HG02981 (cell line): ENCODE measurements at regions not wholly inside any gene's neighbourhood (a gene's known extent, or its start where the extent isn't known, plus 50 kb on each side); places are given as distances from the start of the nearest gene placed in this dataset.

Experiments used
- ATAC-seq: cut with Tn5 transposase; IDR thresholded peaks from one replicate; pipeline ENCODE4 v1.9.1; 2021; ENCODE audit warnings: mild to moderate bottlenecking, moderate library complexity; ENCODE audit not compliant: unreplicated experiment

DNA sequence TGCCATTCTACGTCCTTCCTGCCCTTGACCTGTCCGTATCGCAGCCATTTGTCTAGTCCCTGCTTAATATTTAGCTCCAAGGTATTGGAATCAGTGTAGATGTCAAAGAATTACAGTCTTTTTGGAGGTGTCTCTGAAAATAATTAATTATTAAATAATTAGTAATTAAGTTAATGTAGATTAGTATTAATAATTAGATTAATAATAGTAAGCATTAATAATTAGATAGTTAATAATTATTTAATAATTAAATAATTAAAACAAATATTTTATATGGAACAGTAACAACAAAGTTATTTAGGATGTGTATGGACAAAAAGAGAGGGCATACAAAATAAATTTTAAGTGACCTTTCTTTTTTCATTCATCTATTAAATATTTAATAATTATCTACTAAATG is 639.6 kb downstream of the AACS start:
- ATAC-seq = no peak

DNA sequence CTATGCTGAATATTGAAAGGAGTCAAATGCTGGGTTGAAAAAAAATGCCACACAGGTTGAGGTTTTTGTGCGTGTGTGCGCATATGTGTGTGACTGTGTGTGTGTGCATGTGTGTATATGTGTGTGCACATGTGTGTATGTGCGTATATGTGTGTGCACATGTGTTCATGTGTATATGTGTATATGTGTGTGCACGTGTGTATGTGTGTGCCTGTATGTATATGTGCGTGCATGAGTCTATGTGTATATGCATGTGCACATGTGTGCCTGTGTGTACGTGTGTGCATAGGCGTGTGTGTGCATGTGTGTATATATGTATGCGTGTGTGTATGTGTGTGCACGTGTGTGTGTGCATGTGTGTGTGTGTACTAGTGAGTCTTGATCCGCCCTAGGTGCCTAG is 655.7 kb downstream of the AACS start:
- ATAC-seq = no peak

DNA sequence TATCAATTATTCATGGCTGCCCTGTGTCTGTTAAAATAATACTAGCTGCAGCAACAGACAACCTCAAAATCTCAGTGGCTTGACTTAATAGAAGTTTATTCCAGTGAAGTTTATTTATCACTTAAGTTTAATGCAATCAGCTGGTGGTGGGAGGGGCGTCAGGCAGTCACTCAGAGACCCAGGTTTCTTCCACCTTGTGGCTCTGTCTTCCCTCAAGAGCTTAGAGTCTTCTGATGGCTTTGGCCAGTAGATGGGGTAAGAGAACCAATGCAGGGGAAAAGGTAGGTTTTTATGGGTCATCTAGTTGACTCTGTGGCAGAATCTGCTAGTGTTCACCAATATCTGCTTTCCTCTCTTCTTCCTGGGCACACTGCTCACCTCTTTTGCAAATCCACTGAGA is 668.9 kb downstream of the AACS start:
- ATAC-seq = no peak

DNA sequence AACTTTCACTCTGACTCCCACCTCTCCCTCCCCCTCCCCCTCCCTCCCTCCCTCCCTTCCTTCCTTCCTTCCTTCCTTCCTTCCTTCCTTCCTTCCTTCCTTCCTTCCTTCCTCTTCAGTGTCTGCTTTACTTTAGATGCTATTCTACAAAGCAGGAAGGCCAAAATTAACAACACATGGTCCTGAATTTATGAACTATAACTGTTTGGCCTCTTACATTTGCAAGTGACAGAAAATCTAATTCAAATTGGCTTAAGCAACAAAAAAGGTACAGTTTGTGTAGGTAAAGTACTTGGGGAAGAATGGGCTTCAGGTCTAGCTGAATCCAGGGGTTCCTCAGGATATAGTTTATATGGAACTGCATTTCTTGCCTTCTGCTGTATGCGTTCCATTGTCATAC is 673.0 kb downstream of the AACS start:
- no peak for ATAC-seq

DNA sequence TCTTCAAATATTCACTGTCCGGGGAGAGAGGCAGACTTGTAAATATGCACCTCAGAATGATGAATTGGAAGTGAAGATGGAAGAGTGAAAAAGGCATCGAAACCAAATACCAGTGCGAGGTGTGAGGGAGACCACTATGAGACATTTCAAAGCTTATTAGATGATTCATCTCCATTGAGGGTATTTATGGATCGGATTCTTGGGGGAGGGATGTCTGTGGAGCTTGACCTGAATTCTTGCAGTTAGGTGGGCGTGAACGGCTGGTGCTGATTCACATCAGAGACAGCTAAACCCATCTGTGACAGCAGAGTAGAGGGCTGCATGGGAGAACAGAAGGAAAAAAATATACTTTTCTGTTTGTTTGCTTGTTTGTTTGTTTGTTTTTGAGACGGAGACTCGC is 677.2 kb downstream of the AACS start:
- no peak for ATAC-seq

DNA sequence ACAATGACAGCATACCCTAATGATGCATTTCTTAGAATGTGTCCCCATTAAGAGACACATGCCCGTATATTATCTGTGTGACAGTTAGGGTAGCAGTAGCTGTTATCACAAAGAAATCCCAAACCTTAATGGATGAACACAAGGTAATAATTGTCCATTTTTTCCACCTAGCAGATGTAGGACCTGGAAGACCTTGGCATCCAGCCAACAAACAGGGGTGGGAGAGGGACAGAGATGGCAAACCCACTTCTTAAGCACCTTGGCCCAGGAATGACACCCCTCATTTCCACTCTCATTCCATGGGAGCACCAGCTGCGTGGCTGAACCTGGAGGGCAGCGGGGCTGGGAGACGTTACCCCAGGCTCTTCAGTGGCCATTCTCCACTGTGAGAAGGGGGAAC is 679.0 kb downstream of the AACS start:
- no peak for ATAC-seq

DNA sequence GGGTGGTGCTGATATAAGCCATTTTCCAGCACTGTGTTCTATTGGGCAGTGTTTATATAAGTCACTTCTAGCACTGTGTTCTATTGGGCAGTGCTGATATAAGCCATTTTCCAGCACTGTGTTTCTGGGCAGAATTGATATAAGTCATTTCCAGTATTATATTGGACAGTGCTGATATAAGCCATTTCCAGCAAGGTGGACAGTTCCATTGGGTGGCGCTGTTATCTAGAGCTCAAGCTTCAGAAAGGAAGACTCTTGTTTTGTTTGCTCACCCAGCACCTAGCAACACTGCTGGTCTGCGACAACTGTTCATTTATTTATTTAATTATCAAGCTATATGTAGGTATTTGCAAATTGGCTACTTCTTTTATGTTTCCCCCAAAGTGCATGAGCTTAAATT is 690.3 kb downstream of the AACS start:
- no peak for ATAC-seq

DNA sequence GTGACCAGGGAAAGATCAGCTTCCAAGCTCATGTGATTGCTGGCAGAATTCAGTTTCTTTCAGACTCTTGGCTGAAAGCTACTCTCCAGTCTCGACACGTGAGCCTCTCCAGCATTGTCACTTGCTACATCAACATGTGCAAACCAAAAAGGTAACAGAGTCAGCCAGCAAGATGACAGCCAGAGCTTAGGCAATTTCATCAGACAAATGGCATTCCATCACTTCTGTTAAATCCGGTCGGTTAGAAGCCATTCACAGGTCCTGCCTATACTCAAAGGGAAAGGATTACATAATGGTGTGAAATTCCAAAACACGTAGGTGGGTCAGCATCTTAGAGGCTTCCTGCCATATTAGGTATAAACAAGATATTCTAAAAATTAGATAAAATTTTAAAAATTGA is 700.9 kb downstream of the AACS start:
- no peak for ATAC-seq

DNA sequence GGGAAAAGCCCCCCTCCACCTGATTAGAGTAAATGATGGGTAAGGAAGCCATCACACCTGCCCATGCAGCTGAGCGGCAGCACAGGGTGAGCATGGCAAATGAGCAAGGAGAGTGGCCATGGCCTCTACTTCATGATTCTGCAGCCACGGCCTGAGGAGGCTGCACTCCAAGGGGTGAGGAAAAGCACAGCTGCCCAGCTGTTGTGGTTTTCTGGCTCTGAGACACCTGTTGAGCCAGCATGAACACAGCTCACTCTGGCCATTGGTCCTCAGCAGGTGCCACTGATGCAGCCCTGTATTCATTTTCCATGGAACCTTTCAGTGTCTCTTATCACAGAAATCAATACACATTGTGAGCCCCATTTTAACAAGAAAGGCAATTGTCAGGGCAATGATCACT is 707.2 kb downstream of the AACS start:
- ATAC-seq = no peak

DNA sequence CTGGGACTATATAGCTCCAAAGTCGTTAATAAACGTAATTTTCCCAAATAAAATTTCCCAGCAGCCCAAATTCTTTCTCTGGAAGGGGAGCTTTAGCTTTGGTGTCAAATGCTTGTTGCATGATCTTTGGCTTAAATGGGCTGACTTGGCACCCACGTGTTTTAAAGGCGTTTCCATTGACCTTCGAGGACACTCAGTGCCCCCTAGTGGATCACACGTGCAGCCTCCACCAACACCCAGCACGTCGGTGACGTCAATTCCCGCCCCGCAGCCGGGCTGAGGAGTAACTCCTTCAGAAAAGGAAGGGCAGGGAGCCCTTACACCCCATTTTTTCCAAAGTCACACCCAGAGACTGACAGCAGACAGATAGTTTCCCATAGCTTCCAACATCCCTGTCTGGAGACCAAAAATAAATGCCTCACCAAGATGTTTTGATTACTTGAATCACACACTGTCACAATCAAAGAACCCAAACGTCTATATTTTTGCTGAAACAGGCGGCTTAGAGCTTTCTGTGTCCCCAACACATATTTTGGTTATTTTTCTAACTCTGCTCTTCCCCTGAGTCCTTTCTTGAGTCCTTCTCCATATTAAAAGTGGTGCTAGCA is 707.9 kb downstream of the AACS start:
- peak; percentile 85 for ATAC-seq

DNA sequence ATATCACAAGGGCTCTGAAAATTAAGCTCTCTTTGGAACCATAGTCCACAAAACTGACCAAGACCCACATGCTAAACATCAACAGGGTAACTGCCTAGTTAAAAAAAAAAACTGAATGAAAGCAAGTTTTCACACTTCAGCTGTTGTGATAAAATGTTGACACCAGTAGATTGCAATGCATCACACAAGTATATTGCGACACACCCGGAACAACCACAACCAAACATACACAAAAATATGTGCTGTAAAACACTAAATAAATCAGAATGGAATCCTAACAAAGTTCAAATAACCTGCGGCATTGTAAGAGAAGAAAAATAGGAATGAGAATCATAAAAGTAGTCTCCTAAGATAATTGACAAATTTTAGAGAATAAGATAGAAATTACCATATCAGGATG is 710.3 kb downstream of the AACS start:
- ATAC-seq = no peak

DNA sequence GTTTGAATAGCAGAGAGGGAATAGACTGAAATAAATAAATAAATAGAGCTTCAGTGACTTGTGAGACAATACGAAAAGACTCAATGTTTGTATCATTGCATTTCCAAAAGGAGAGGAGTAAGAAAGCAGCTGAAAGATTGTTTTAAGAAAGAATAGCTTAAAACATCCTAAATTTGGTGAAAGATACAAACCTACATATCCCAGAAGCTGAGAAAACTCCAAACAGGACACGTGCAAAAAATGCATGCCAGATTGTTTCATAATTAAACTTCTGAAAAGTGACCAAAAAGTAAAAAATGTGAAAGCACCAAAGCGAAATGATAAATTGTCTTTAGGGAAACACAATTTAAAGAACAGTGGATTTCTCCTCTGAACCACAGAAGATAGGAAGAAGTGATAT is 711.0 kb downstream of the AACS start:
- ATAC-seq = no peak

DNA sequence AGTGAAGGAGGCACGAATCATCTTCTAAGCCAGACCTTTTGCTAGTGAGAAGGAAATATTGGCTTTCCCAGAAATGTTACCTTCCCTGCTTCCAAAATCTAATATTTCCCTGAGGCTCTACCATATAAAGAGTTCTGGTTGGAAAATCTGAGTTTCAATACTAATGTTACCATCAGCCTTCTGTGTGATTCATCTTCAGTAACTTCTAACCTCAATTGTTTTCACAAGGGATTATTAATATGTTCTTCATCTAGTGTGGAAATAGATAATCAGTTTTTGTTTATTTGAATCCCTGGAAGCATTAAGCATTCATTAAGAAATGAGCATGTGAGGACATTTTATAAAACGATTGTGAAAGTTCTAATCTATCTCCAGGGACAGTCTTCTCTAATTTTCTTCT is 720.9 kb downstream of the AACS start:
- ATAC-seq = no peak

DNA sequence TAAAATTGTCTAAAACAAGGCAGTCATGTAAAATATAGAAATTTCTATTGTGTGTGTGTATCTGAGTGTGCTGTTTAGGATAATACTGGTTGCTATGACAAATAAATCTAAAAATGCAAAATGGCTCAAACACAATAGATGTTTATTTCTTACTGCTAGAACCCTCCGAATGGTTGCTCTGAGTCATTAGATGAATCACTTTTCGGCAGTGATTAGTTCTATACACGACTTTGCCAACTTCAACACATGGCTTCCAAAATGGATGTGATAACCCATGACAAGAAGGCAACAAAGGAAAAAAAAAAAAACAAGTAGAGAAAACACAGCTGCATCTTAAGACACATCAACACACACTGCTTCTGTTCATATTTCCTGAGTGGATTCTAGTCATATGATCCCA is 729.2 kb downstream of the AACS start:
- ATAC-seq = no peak

DNA sequence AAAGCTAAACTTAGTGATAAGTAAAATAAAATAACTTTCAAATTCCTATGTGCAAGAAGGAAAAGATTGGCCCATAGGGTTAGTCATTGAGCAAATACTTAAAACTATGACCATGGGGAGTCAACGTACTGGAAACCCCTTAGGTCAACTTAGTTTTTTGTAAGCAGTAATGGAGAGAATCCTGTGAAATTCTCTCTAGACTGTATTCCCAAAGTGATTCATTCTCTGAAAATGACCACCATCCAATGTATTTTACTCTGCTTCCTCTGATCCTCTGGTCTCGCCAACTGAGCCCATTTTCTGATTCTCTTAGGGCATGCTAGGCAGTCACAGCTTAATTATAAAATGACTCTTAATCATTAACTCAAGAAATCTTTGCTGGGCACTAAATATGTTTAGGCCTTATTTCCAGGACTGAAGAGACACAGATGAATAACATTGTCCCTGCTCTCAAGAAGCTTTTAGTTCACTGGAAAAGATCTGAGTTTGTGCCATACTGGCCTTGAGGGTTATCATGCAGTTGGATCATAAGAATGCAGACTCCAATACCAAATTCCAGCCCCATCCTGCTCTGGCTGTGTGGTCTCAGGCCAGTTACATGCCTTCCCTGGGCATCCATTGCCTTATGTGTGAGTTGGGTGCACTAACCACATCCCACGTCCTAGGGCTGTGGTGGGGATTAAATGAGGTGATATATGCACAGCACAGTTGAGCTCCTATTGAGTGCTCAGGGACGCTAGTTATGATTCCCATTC is 732.4 kb downstream of the AACS start:
- ATAC-seq = no peak

DNA sequence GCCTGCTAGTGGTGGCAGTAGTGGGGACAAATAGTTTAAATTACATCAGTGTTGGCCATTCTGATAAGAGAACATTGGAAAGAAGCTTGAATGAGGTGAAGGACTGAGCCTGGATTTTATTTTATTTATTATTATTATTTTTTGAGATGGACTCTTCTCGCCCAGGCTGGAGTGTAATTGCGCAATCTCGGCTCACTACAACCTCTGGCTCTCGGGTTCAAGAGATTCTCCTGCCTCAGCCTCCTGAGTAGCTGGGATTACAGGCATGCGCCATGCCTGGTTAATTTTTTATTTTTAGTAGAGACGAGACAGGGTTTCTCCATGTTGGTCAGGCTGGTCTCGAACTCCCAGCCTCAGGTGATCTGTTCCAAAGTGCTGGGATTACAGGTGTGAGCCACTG is 739.4 kb downstream of the AACS start:
- no peak for ATAC-seq

DNA sequence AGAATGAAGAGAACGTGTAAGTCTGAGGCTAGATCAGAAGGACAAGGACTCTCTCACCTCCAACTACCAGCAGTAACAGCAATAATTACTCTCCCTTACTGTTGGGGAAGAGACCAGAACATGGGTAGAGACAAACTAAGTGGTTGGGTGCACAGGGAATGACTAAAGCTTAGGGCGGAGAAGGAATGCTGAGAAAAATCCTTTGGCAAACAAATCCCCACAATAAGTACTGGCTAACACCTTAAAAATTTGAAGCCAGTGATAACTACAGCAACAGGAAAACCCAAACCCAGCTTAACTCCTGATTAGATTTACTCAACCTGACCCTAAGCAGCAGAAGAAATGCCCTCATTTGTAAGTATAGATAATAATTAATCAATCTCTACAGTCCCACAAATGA is 759.0 kb downstream of the AACS start:
- no peak for ATAC-seq

DNA sequence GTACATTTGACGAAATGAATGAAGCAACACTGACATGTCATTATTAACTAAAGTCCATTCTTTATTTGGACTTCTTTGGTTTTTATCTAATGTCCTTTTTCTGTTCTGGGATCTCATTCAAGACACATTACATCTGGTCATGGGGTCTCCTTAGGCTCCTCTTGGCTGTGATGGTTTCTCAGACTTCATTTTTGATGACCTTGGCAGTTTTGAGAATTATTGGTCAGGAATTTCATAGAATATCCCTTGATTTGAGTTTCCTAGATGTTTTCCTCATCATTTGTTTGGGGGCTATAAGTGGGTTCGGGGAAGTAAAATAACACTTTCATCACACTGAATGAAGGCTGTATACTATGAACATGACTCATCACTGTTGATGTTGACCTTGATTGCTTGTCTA is 770.6 kb downstream of the AACS start:
- ATAC-seq = no peak

DNA sequence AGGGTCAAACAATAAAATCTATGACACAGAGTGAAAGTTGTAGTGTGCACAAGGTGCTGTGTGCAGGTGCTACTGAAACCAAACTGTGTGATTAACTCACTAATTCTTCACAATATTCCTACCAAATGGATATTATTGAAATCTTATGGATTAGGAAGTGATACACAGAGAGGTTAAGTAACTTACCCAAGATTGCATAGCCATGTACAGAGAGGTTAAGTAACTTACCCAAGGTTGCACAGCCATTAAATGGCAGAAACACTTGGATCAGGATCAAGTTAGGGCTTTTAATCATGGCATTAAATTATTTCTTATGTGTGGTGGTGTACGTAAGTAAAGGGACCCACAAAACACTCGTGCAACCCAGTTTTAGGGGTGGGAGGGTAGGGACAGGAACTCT is 771.4 kb downstream of the AACS start:
- ATAC-seq = no peak

DNA sequence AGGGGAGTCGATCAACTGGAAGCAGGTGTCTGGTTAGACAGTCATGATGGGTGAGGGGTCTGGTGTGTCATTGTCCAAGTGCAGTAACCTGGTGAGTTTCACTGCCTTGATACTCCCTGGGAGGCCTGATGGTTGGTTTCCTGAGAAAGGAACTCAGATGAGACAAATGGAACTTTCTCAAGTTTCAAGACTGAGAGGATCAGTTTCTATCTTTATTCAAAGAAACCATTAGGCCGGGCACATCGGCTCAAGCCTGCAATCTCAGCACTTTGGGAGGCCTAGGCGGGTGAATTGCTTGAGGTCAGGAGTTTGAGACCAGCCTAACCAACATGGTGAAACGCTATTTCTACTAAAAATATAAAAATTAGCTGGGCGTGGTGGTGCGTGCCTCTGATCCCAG is 776.1 kb downstream of the AACS start:
- no peak for ATAC-seq

DNA sequence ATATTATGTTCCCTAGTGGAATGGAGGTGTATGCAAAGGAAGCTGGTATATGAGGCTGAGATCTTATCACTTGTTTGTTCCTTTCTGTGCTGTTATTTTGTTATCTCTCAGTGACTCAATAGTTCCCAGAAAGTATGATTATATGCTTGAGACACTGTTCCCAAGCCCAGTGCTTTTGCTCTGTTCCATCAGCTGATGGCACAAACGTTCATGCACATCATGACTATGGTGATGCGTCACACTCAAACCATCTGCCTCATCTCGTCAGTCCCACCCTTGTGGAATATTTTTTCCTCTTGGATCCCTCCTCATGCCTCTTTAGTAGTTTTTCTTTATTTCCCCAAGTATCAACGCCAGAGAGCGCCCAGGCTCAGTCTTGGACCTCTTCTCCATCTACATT is 786.9 kb downstream of the AACS start:
- ATAC-seq = no peak

DNA sequence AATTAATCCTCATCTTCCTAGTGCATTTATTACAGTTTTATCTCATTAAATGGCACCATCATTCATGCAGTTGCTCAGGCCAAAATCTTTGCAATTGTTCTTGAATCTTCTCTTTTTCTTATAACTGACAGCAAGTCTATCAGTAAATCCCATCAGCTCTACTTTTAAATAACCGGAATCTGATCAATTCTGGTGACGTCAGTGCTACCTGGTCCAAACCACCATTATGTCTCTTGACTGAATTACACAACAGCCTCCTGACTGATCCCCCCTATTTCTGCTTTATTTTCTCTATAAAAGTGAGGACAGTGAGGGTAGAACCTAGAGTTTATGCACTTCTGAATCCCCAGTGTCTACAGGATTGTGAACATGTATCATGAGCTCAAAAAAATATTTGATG is 787.4 kb downstream of the AACS start:
- ATAC-seq = no peak

DNA sequence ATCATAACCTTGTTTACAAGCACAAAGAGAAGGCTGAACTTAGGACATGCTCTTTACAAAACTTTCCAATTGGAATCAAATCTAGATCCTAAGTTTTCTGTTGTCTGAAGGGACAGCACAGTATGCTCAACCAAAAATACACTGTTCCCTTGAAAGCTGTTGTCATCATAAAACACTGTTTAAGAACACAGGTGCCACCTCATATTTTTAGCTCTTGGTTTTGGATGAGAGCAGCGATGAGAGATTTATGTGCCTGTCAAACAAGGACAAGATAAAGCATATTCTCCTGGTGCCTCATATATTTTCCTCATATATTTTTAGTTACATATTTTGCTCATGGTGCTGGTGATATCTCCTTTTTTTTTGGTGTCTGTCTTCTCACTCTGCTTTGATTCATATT is 788.4 kb downstream of the AACS start:
- ATAC-seq = no peak
